ENCODE measurements at regions not wholly inside any gene's neighbourhood (a gene's known extent, or its start where the extent isn't known, plus 50 kb on each side); places are given as distances from the start of the nearest gene placed in this dataset.

- intact Hi-C loops (cut with micrococcal nuclease) (no loop called here), in situ Hi-C loops (cut with MboI) (no loop called here)
- no peak for FAIRE-seq
- 3% methylated on average over 5 of the region's 5 CpGs for WGBS (ENCODE audit: insufficient coverage, low coverage, missing lambda C conversion rate)
- Histone ChIP-seq H3K36me3 (ENCODE audit: control insufficient read depth, insufficient read depth, low read length) (no peaks in the 10 kb centered on the region), H3K4me1 (replicated peaks in 1 of 2; ENCODE audit: control insufficient read depth in 2 of 2, insufficient read depth in 2 of 2, low read length in 2 of 2) (no peaks in the 10 kb centered on the region), H3K9ac (ENCODE audit: insufficient read depth in 1 of 2, low read depth in 2 of 2, low read length in 2 of 2) (no peak overlapping the region), H2AFZ (ENCODE audit: low read depth, low read length) (no peak overlapping the region), H3K9me3 (replicated peaks; ENCODE audit: control insufficient read depth, insufficient read depth, low read depth, low read length) (no peaks in the 10 kb centered on the region; the same call in 1 of the 2 replicates), H4K20me1 (replicated peaks; ENCODE audit: control insufficient read depth, insufficient read depth, low read length) (no peaks in the 10 kb centered on the region), H3K4me3 (no peak overlapping the region), H3K27me3 (ENCODE audit: control insufficient read depth in 2 of 2, insufficient read depth in 2 of 2, low read length in 2 of 2) (no peaks in the 10 kb centered on the region), H3K4me2 (ENCODE audit: insufficient read depth, low read length) (no peak overlapping the region), H3K79me2 (ENCODE audit: control insufficient read depth, insufficient read depth, low read length) (no peaks in the 10 kb centered on the region), H3K27ac (ENCODE audit: extremely low read depth, low read depth, low read length) (no peak overlapping the region), H3K9me1 (ENCODE audit: control insufficient read depth, insufficient read depth, low read length) (no peaks in the 10 kb centered on the region)
- no peak for ATAC-seq
- BruUV-seq (replicated peaks): no TSS peak
- ChIA-PET POLR2A (no interaction called here), CTCF (ENCODE audit: low intra/inter-chr PET ratio) (no interaction called here)
- TF ChIP-seq MXD1 (CRISPR knock-in tag; IDR thresholded peaks at IDR 0.05; ENCODE audit: borderline replicate concordance, poor library complexity, severe bottlenecking) (no peak), ARID1B (IDR thresholded peaks at IDR 0.05) (no peak), ZNF79 (CRISPR knock-in tag; IDR thresholded peaks at IDR 0.05; ENCODE audit: low read depth) (no peak), ZNF133 (CRISPR knock-in tag; IDR thresholded peaks at IDR 0.05) (no peak), ZNF165 (CRISPR knock-in tag; IDR thresholded peaks at IDR 0.05; ENCODE audit: borderline replicate concordance) (no peak), CEBPB (tag; IDR thresholded peaks at IDR 0.05) (no peak), HDAC6 (IDR thresholded peaks at IDR 0.05; ENCODE audit: low read depth, low read length) (no peak), BRD4 (IDR thresholded peaks at IDR 0.05) (no peak), PATZ1 (CRISPR knock-in tag; IDR thresholded peaks at IDR 0.05; ENCODE audit: borderline replicate concordance) (no peak), DLX4 (CRISPR knock-in tag; IDR thresholded peaks at IDR 0.05) (no peak), POLR3G (IDR thresholded peaks at IDR 0.05; ENCODE audit: extremely low read depth, insufficient read length, insufficient replicate concordance) (no peak), DNMT1 (IDR thresholded peaks at IDR 0.05) (no peak), SNRNP70 (optimal IDR thresholded peaks at IDR 0.05; ENCODE audit: low read depth, low read length) (no peak), CCNT2 (IDR thresholded peaks at IDR 0.05; ENCODE audit: borderline replicate concordance, extremely low read depth, insufficient read length, low read depth, low read length) (no peak), MXI1 (IDR thresholded peaks at IDR 0.05; ENCODE audit: low read depth, low read length) (no peak), ZNF347 (CRISPR knock-in tag; IDR thresholded peaks at IDR 0.05; ENCODE audit: low read depth) (no peak), HOXB6 (CRISPR knock-in tag; IDR thresholded peaks at IDR 0.05; ENCODE audit: borderline replicate concordance) (no peak), HDAC3 (IDR thresholded peaks at IDR 0.05; ENCODE audit: borderline replicate concordance, partially characterized antibody) (no peak), ARNT (IDR thresholded peaks at IDR 0.05) (no peak)
- no peak for DNase-seq (ENCODE audit: extremely low read depth in 1 of 4, low spot score in 3 of 4)
Observed at GRCh38 chr12:60393093-60393492, 797.3 kb downstream of the SLC16A7 start.

All from K562 (cell line).